BLaER1 (cell line): ENCODE measurements at regions not wholly inside any gene's neighbourhood (a gene's known extent, or its start where the extent isn't known, plus 50 kb on each side); places are given as distances from the start of the nearest gene placed in this dataset.
"Not testable (repeated sequence)": the region's sequence is repeated elsewhere in the genome, so short reads cannot be mapped to it uniquely, and the experiment has no call there.

Experiments
- H3K27ac ChIP-seq: shearing (Covaris generic); formaldehyde crosslinking; 2 replicates; pipeline ENCODE4 v1.8.1; 2022
- H3K27me3 ChIP-seq: shearing (Covaris generic); formaldehyde crosslinking; 2 replicates; pipeline ENCODE4 v1.8.1; 2022
- H3K36me3 ChIP-seq: shearing (Covaris generic); formaldehyde crosslinking; 2 replicates; pipeline ENCODE4 v1.8.1; 2022
- H3K4me1 ChIP-seq: shearing (Covaris generic); formaldehyde crosslinking; 2 replicates; pipeline ENCODE4 v1.8.1; 2022
- H3K4me2 ChIP-seq: shearing (Covaris generic); formaldehyde crosslinking; 2 replicates; pipeline ENCODE4 v1.8.1; 2022
- H3K4me3 ChIP-seq: shearing (Covaris generic); formaldehyde crosslinking; 2 replicates; pipeline ENCODE4 v1.8.1; 2022
- H3K9ac ChIP-seq: shearing (Covaris generic); formaldehyde crosslinking; 2 replicates; pipeline ENCODE4 v1.8.1; 2022
- H3K9me3 ChIP-seq: shearing (Covaris generic); formaldehyde crosslinking; 2 replicates; pipeline ENCODE4 v1.8.1; 2022
- H4K20me1 ChIP-seq: shearing (Covaris generic); formaldehyde crosslinking; 2 replicates; pipeline ENCODE4 v1.8.1; 2022
- Cebpa-rat ChIP-seq: shearing (Covaris generic); IDR thresholded peaks from 2 replicates; pipeline ENCODE4 v1.8.1; 2022

DNA sequence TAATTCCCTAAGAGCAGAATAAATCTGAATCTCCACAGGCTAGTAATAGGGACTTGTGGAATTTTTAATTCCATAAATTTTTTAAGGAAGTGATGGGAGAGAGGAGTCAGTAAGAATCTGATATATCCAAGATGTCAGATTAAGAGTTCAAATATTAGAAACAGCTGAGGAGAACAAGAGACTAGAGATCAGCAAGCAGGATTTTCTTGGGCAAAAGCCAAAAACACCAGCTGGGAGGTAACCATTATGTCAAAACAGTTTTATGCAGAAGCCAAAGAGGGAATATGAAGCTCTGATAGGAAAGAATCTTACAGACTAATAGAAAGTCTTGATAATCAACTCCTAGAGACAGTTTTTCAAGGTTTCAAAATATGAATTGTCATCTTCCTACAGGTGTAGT lies 72.2 kb upstream of the RBPJ start:
- no peak for TF ChIP-seq Cebpa-rat
- Histone ChIP-seq H3K9me3 (no peaks in the 10 kb centered on the region), H4K20me1 (no peaks in the 10 kb centered on the region), H3K36me3 (no peaks in the 10 kb centered on the region), H3K4me2 (no peak overlapping the region), H3K27me3 (no peaks in the 10 kb centered on the region), H3K4me1 (no peaks in the 10 kb centered on the region), H3K27ac (no peak overlapping the region), H3K4me3 (no peak overlapping the region), H3K9ac (no peak overlapping the region)

DNA sequence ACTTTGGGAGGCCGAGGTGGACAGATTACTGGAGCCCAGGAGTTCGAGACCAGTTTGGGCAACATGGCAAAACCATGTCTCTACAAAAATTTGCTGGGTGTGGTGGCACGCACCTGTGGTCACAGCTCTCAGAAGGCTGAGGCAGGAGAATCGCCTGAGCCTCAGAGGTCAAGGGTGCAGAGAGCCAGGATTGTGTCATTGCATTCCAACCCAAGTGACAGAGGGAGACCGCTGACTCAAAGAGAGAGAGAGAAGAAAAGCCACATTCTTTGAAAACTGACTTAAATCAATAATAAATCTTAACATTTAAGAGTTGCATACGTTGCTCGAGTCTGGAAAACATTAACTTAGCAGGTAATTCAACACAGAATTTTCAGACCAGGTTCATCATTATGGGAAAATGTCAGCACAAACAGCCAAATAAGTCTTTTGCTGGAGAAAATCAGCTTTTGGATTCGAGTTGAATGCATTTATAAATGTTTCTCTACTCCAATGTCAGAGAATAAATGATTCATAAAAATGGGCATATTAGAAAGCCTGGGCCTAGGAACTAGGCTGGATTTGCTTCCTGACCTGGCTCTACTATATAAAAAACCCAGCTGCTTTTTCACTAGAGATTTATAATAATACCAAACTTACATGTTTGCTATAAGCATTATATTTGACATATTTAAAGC lies 68.3 kb upstream of the RBPJ start:
- Histone ChIP-seq H4K20me1 (no peaks in the 10 kb centered on the region), H3K27me3 (no peaks in the 10 kb centered on the region), H3K9ac (no peak overlapping the region), H3K9me3 (no peaks in the 10 kb centered on the region), H3K27ac (no peak overlapping the region), H3K4me1 (no peaks in the 10 kb centered on the region), H3K4me2 (no peak overlapping the region), H3K36me3 (no peaks in the 10 kb centered on the region), H3K4me3 (no peak overlapping the region)
- no peak for TF ChIP-seq Cebpa-rat

DNA sequence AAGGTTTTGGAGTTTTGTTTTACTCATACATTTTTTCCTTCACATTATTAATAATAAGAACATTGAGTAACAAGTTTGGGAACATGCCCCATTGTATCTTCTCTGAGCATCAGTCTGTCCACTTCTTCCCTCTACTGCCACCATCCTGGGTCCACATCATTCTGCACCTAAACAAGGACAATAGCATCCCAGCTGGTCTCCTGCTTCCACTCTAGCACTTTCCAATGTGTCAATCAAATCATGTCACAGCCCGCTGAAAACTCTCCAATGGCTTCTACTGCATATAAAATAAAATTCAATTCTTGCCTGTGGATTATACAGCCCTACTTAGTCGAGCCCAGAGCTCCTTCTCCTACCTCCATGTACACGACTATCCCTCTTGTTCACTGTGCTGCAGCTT lies 66.8 kb upstream of the RBPJ start:
- H3K4me1 ChIP-seq, result no peaks in the 10 kb centered on the region

DNA sequence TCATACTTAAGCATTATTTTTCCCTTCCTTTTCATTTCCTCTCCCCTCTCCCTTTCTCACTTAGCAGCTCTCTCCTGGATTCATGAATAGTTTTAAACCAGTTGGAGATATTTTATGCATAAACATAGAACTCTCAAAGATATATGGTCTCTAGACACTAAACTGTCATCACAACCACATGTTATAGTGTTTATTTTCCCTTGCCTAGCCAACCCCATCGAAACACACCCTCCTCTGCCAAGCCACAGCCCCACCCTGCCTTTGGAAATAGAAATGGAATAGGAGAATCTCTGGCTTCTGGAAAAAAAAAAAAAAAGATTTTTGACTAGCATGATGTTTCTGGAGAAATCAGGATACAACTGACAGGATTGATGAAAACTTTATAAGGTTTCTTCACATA lies 64.8 kb upstream of the RBPJ start:
- TF ChIP-seq Cebpa-rat, result no peak
- Histone ChIP-seq H3K9me3 (0 out of 2 replicates have a peak, but pooled peaks cover 4% of the 10 kb centered on the region), H3K27me3 (no peaks in the 10 kb centered on the region), H3K4me2 (no peak overlapping the region), H3K4me1 (no peaks in the 10 kb centered on the region), H3K27ac (no peak overlapping the region), H3K4me3 (no peak overlapping the region), H3K9ac (no peak overlapping the region), H3K36me3 (no peaks in the 10 kb centered on the region), H4K20me1 (no peaks in the 10 kb centered on the region)

More for the DNA sequence above, 66.8 kb upstream of the RBPJ start:
- no peaks in the 10 kb centered on the region for H3K27me3 ChIP-seq
- no peaks in the 10 kb centered on the region for H3K36me3 ChIP-seq
- H3K27ac ChIP-seq, result no peak overlapping the region
- H3K9me3 ChIP-seq, result no peaks in the 10 kb centered on the region
- no peak overlapping the region for H3K4me2 ChIP-seq
- no peak overlapping the region for H3K9ac ChIP-seq
- H4K20me1 ChIP-seq, result no peaks in the 10 kb centered on the region
- TF ChIP-seq Cebpa-rat, result no peak
- no peak overlapping the region for H3K4me3 ChIP-seq

DNA sequence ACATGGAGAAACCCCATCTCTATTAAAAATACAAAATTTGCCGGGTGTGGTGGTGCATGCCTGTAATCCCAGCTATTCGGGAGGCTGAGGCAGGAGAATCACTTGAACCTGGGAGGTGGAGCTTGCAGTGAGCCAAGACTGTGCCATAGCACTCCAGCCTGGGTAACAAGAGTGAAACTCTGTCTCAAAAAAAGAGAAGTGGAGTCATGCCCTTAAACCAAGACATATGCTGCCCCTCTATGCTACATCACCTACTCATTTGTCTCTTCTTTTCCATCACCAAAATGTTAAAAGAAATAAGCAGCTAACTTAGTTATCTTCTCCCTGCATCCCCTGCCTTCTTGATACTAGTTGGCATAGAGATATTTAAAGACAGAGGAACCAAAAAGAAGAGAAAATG lies 63.4 kb upstream of the RBPJ start:
- not testable (repeated sequence) for H3K36me3 ChIP-seq, H3K4me1 ChIP-seq, H3K4me3 ChIP-seq, H3K9ac ChIP-seq, H4K20me1 ChIP-seq, H3K9me3 ChIP-seq, H3K27ac ChIP-seq, H3K27me3 ChIP-seq, H3K4me2 ChIP-seq

DNA sequence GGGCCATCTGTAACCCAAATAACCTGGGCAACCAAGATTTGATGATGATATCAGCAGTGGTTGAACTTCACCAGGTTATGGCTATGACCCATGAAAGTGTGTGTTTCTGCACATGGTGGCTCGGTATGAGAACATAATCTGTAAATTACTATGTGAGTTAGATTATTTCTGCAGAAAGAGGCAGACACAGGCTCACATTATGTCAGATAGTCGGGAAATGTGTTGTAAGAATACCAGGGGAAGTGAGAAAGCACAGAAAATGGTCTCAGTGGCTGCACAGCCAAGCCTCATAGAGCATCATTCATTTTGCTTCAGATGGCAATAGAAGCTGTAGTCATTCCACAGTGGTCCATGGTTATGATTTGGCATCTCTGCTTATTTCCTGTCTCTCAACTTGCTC lies 63.0 kb upstream of the RBPJ start:
- no peak overlapping the region for H3K4me2 ChIP-seq
- no peaks in the 10 kb centered on the region for H3K27me3 ChIP-seq
- no peaks in the 10 kb centered on the region for H3K36me3 ChIP-seq
- 0 out of 2 replicates have a peak, but pooled peaks cover 4% of the 10 kb centered on the region for H3K9me3 ChIP-seq
- TF ChIP-seq Cebpa-rat, result no peak
- H3K4me1 ChIP-seq, result no peaks in the 10 kb centered on the region
- H3K4me3 ChIP-seq, result no peak overlapping the region
- no peak overlapping the region for H3K27ac ChIP-seq
- H4K20me1 ChIP-seq, result no peaks in the 10 kb centered on the region
- no peak overlapping the region for H3K9ac ChIP-seq

DNA sequence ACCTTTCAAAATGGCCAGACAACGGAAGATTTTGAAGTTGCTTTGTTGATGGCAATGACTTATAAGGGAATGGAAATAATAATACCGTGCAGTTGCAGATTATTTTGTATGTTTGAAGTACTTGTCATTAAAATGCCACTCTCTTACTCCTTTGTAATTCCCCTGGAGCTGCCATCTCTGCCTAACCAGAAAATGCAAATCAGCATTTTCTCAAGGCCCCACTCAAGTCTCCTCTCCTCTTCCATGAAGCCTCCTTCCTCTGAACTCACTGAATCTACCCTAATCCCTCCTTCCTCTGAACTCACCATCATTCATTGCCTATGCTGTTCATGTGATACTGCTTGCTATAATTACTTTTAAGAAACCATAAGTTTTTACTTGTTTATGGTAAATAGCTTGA lies 60.2 kb upstream of the RBPJ start:
- no peak overlapping the region for H3K9ac ChIP-seq
- H3K36me3 ChIP-seq, result no peaks in the 10 kb centered on the region
- no peaks in the 10 kb centered on the region for H3K4me1 ChIP-seq
- H3K4me2 ChIP-seq, result no peak overlapping the region
- no peaks in the 10 kb centered on the region for H3K27me3 ChIP-seq
- H3K9me3 ChIP-seq, result 0 out of 2 replicates have a peak, but pooled peaks cover 4% of the 10 kb centered on the region
- H3K27ac ChIP-seq, result no peak overlapping the region
- H3K4me3 ChIP-seq, result no peak overlapping the region
- no peaks in the 10 kb centered on the region for H4K20me1 ChIP-seq
- TF ChIP-seq Cebpa-rat, result no peak

DNA sequence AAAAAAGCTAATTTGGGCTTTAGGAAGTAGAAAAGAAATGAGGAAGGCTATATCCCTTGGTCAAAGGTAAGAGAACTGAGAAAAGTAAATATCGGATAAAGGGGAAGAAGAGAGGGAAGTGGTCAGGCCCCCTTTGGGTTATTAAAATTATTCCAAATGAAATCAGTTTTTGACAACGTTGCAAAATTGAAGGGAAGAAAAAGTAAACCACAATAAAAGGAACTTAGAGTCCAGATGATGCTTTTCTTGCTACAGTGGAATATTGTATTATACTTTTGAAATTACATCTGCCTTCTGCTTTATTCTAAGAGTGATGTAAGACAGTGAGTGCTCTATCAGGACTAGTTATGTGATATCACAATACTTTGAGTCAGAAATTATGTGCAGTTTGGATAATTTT lies 59.4 kb upstream of the RBPJ start:
- no peaks in the 10 kb centered on the region for H3K4me1 ChIP-seq
- H3K27ac ChIP-seq, result no peak overlapping the region
- H3K27me3 ChIP-seq, result no peaks in the 10 kb centered on the region
- H3K4me2 ChIP-seq, result no peak overlapping the region
- H4K20me1 ChIP-seq, result no peaks in the 10 kb centered on the region
- H3K9ac ChIP-seq, result no peak overlapping the region
- no peak overlapping the region for H3K4me3 ChIP-seq
- TF ChIP-seq Cebpa-rat, result no peak
- H3K36me3 ChIP-seq, result no peaks in the 10 kb centered on the region
- 0 out of 2 replicates have a peak, but pooled peaks cover 4% of the 10 kb centered on the region for H3K9me3 ChIP-seq

DNA sequence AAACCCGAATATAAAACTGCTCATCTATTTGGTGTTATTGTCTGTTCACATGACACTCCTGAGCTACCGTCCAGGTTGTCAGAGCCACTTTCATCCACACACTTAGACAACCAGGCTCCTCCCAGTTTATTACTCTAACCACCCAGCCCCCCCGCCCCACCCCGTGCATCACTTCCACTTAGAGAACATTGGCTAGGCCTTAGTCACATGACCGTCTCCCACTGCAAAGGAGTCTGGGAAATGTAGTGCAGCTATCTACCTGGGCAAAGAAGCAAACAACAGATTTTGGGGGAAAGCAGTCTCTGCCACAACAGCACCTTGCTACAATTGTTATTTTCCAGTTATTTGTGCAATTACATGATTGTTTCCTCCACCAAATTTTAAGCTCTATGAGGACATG lies 57.6 kb upstream of the RBPJ start:
- no peaks in the 10 kb centered on the region for H3K36me3 ChIP-seq
- no peak overlapping the region for H3K4me2 ChIP-seq
- H3K27me3 ChIP-seq, result no peaks in the 10 kb centered on the region
- 0 out of 2 replicates have a peak, but pooled peaks cover 2% of the 10 kb centered on the region for H3K4me1 ChIP-seq
- no peaks in the 10 kb centered on the region for H4K20me1 ChIP-seq
- H3K9ac ChIP-seq, result no peak overlapping the region
- H3K27ac ChIP-seq, result no peak overlapping the region
- no peak overlapping the region for H3K4me3 ChIP-seq
- H3K9me3 ChIP-seq, result 0 out of 2 replicates have a peak, but pooled peaks cover 4% of the 10 kb centered on the region
- TF ChIP-seq Cebpa-rat, result no peak

DNA sequence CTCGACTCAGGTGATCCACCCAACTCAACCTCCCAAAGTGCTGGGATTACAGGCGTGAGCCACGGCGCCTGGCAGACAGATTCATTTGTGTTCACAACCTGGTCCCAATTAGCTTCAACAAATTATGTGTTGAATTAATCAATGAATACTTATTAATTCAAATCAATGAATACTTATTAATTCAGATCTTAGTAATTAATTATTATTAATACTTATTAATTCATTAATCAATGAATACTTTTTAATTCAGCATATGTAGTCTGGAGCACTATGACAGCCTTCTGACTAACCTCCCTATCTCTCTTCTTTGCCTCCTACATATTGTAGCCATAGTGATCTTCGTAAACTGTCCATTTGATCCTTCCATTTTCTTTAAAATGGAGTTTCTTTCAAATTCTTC lies 56.7 kb upstream of the RBPJ start:
- Histone ChIP-seq H4K20me1 (no peaks in the 10 kb centered on the region), H3K27me3 (no peaks in the 10 kb centered on the region), H3K27ac (no peak overlapping the region), H3K4me1 (0 out of 2 replicates have a peak, but pooled peaks cover 6% of the 10 kb centered on the region), H3K4me3 (no peak overlapping the region), H3K9ac (no peak overlapping the region), H3K9me3 (0 out of 2 replicates have a peak, but pooled peaks cover 4% of the 10 kb centered on the region), H3K36me3 (no peaks in the 10 kb centered on the region), H3K4me2 (no peak overlapping the region)
- no peak for TF ChIP-seq Cebpa-rat

DNA sequence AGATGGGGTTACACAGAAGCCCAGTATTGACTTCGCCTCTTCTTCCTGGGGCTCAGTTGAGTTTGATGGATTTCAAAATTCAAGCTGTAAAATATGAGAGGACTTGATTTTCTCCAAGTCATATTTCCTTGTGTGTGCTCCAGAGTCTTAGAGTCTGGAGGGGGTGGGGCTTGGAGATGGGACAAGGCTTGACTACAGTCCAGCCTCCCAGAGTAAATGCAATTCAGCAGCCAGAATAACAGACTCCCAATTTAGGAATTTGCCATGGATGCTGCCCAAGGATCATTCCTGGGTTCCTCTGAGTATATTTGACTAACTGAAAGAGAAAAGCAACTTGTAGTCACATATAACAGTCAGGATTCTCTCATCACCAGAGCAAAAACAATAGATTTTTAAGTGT lies 53.7 kb upstream of the RBPJ start:
- Histone ChIP-seq H3K36me3 (no peaks in the 10 kb centered on the region), H3K9me3 (no peaks in the 10 kb centered on the region), H3K4me2 (no peak overlapping the region), H3K4me1 (0 out of 2 replicates have a peak, but pooled peaks cover 9% of the 10 kb centered on the region), H3K9ac (no peak overlapping the region), H3K27me3 (no peaks in the 10 kb centered on the region), H3K27ac (no peak overlapping the region), H4K20me1 (no peaks in the 10 kb centered on the region), H3K4me3 (no peak overlapping the region)
- no peak for TF ChIP-seq Cebpa-rat
